HEK293 (cell line): ENCODE measurements at regions not wholly inside any gene's neighbourhood (a gene's known extent, or its start where the extent isn't known, plus 50 kb on each side); places are given as distances from the start of the nearest gene placed in this dataset.

ENCODE experiments used
- HOXC10 ChIP-seq: sonication (generic); formaldehyde crosslinking; IDR thresholded peaks from 2 replicates; pipeline ENCODE4 v1.8.1; 2023; ENCODE audit warnings: mild to moderate bottlenecking, missing genetic modification reagents
- KLF16 ChIP-seq: fragments of 450-650 bp; formaldehyde crosslinking; IDR thresholded peaks from 2 replicates; pipeline ENCODE4 v1.5.1; 2017; ENCODE audit warnings: missing biosample characterization, missing genetic modification characterization
- MEIS1 ChIP-seq: sonication (generic); formaldehyde crosslinking; IDR thresholded peaks from 2 replicates; pipeline ENCODE4 v1.8.1; 2022; ENCODE audit warnings: missing genetic modification reagents, mild to moderate bottlenecking, borderline replicate concordance
- OVOL3 ChIP-seq: fragments of 450-650 bp; formaldehyde crosslinking; IDR thresholded peaks from 2 replicates; pipeline ENCODE4 v1.5.1; 2016; ENCODE audit warnings: missing biosample characterization, missing genetic modification characterization
- PRDM1 ChIP-seq: fragments of 450-650 bp; formaldehyde crosslinking; IDR thresholded peaks from 2 replicates; pipeline ENCODE4; 2016; ENCODE audit warnings: missing biosample characterization, missing genetic modification characterization
- SCRT2 ChIP-seq: fragments of 450-650 bp; formaldehyde crosslinking; IDR thresholded peaks from 2 replicates; pipeline ENCODE4 v1.5.1; 2016; ENCODE audit warnings: missing biosample characterization, missing genetic modification characterization
- TRIM28 ChIP-seq: IDR thresholded peaks from 2 replicates; pipeline ENCODE4 v1.6.1; 2011; ENCODE audit warnings: low read length, control low read depth, borderline replicate concordance
- ZBTB10 ChIP-seq: fragments of 450-650 bp; formaldehyde crosslinking; IDR thresholded peaks from 2 replicates; pipeline ENCODE4 v1.5.1; 2016; ENCODE audit warnings: missing biosample characterization, missing genetic modification characterization
- ZFHX2 ChIP-seq: fragments of 450-650 bp; formaldehyde crosslinking; conservative IDR thresholded peaks from 2 replicates; pipeline ENCODE4 v1.5.1; 2016; ENCODE audit warnings: missing biosample characterization, missing genetic modification characterization
- ZFP69B ChIP-seq: fragments of 450-650 bp; formaldehyde crosslinking; IDR thresholded peaks from 2 replicates; pipeline ENCODE4 v1.5.1; 2016; ENCODE audit warnings: missing biosample characterization, missing genetic modification characterization
- ZIC2 ChIP-seq: fragments of 450-650 bp; formaldehyde crosslinking; IDR thresholded peaks from 2 replicates; pipeline ENCODE4 v1.5.1; 2016; ENCODE audit warnings: missing biosample characterization, missing genetic modification characterization
- ZNF132 ChIP-seq: fragments of 450-650 bp; formaldehyde crosslinking; IDR thresholded peaks from 2 replicates; pipeline ENCODE4 v1.5.1; 2017; ENCODE audit warnings: missing biosample characterization, missing genetic modification characterization, borderline replicate concordance
- ZNF140 ChIP-seq: fragments of 450-650 bp; formaldehyde crosslinking; IDR thresholded peaks from 2 replicates; pipeline ENCODE4 v1.5.1; 2016; ENCODE audit warnings: missing biosample characterization, missing genetic modification characterization
- ZNF155 ChIP-seq: fragments of 450-650 bp; formaldehyde crosslinking; IDR thresholded peaks from 2 replicates; pipeline ENCODE4 v1.5.1; 2016; ENCODE audit warnings: missing biosample characterization, missing genetic modification characterization
- ZNF169 ChIP-seq: fragments of 450-650 bp; formaldehyde crosslinking; IDR thresholded peaks from 2 replicates; pipeline ENCODE4 v1.5.1; 2016; ENCODE audit warnings: missing biosample characterization, missing genetic modification characterization
- ZNF2 ChIP-seq: fragments of 450-650 bp; formaldehyde crosslinking; IDR thresholded peaks from 2 replicates; pipeline ENCODE4 v1.5.1; 2016; ENCODE audit warnings: missing biosample characterization, missing genetic modification characterization
- ZNF223 ChIP-seq: fragments of 450-650 bp; formaldehyde crosslinking; IDR thresholded peaks from 2 replicates; pipeline ENCODE4 v1.5.1; 2016; ENCODE audit warnings: missing biosample characterization, missing genetic modification characterization
- ZNF239 ChIP-seq: fragments of 450-650 bp; formaldehyde crosslinking; IDR thresholded peaks from 2 replicates; pipeline ENCODE4 v1.5.1; 2016; ENCODE audit warnings: missing biosample characterization, missing genetic modification characterization
- ZNF324 ChIP-seq: fragments of 450-650 bp; formaldehyde crosslinking; IDR thresholded peaks from 2 replicates; pipeline ENCODE4 v1.5.1; 2016; ENCODE audit warnings: missing biosample characterization, missing genetic modification characterization
- ZNF354C ChIP-seq: fragments of 450-650 bp; formaldehyde crosslinking; IDR thresholded peaks from 2 replicates; pipeline ENCODE4 v1.5.1; 2016; ENCODE audit warnings: missing biosample characterization, missing genetic modification characterization, low read depth, borderline replicate concordance
- ZNF366 ChIP-seq: fragments of 450-650 bp; formaldehyde crosslinking; conservative IDR thresholded peaks from 2 replicates; pipeline ENCODE4 v1.5.1; 2016; ENCODE audit warnings: missing biosample characterization, missing genetic modification characterization
- ZNF426 ChIP-seq: fragments of 450-650 bp; formaldehyde crosslinking; IDR thresholded peaks from 2 replicates; pipeline ENCODE4 v1.5.1; 2017; ENCODE audit warnings: missing biosample characterization, missing genetic modification characterization, mild to moderate bottlenecking, inconsistent platforms, moderate library complexity
- ZNF473 ChIP-seq: fragments of 450-650 bp; formaldehyde crosslinking; IDR thresholded peaks from 2 replicates; pipeline ENCODE4 v1.5.1; 2017; ENCODE audit warnings: missing biosample characterization, missing genetic modification characterization
- ZNF514 ChIP-seq: fragments of 450-650 bp; formaldehyde crosslinking; IDR thresholded peaks from 2 replicates; pipeline ENCODE4 v1.5.1; 2016; ENCODE audit warnings: missing biosample characterization, missing genetic modification characterization
- ZNF558 ChIP-seq: fragments of 450-650 bp; formaldehyde crosslinking; IDR thresholded peaks from 2 replicates; pipeline ENCODE4 v1.5.1; 2016; ENCODE audit warnings: missing biosample characterization, missing genetic modification characterization
- ZNF560 ChIP-seq: fragments of 450-650 bp; formaldehyde crosslinking; IDR thresholded peaks from 2 replicates; pipeline ENCODE4 v1.5.1; 2017; ENCODE audit warnings: missing biosample characterization, missing genetic modification characterization, borderline replicate concordance
- ZNF626 ChIP-seq: fragments of 450-650 bp; sonication (Bioruptor Pico); formaldehyde crosslinking; IDR thresholded peaks from 2 replicates; pipeline ENCODE4 v1.5.1; 2018; ENCODE audit warnings: missing biosample characterization, missing genetic modification characterization, inconsistent platforms
- ZNF660 ChIP-seq: fragments of 450-650 bp; IDR thresholded peaks from 2 replicates; pipeline ENCODE4 v1.5.1; 2018; ENCODE audit warnings: missing biosample characterization, mild to moderate bottlenecking, missing genetic modification characterization
- ZNF701 ChIP-seq: fragments of 450-650 bp; formaldehyde crosslinking; IDR thresholded peaks from 2 replicates; pipeline ENCODE4 v1.5.1; 2016; ENCODE audit warnings: missing biosample characterization, missing genetic modification characterization
- ZNF707 ChIP-seq: fragments of 450-650 bp; formaldehyde crosslinking; IDR thresholded peaks from 2 replicates; pipeline ENCODE4 v1.5.1; 2016; ENCODE audit warnings: missing biosample characterization, missing genetic modification characterization
- ZNF776 ChIP-seq: fragments of 450-650 bp; formaldehyde crosslinking; IDR thresholded peaks from 2 replicates; pipeline ENCODE4 v1.5.0; 2017; ENCODE audit warnings: missing biosample characterization, missing genetic modification characterization, borderline replicate concordance
- ZNF785 ChIP-seq: fragments of 450-650 bp; formaldehyde crosslinking; IDR thresholded peaks from 2 replicates; pipeline ENCODE4 v1.5.1; 2016; ENCODE audit warnings: missing biosample characterization, missing genetic modification characterization
- ZSCAN30 ChIP-seq: fragments of 450-650 bp; IDR thresholded peaks from 2 replicates; pipeline ENCODE4 v1.5.1; 2018; ENCODE audit warnings: missing biosample characterization, mild to moderate bottlenecking, missing genetic modification characterization, moderate library complexity
- TF ChIP-seq, protein P1 (sequence below): IDR thresholded peaks from 2 replicates; pipeline ENCODE4 v1.6.1; 2011; ENCODE audit warnings: mild to moderate bottlenecking, low read depth, low read length, borderline replicate concordance
- TF ChIP-seq, protein P2 (sequence below): fragments of 450-650 bp; formaldehyde crosslinking; IDR thresholded peaks from 2 replicates; pipeline ENCODE4 v1.5.1; 2016; ENCODE audit warnings: missing biosample characterization, missing genetic modification characterization
- TF ChIP-seq, protein P3 (sequence below): fragments of 450-650 bp; formaldehyde crosslinking; IDR thresholded peaks from 2 replicates; pipeline ENCODE4 v1.5.1; 2016; ENCODE audit warnings: missing biosample characterization, missing genetic modification characterization

- TF ChIP-seq ZNF132 (tag by site-specific recombination) (no peak), ZFHX2 (tag by site-specific recombination) (peak; percentile 66), ZNF514 (tag by site-specific recombination) (no peak), ZNF426 (no peak), ZFP69B (0 out of 2 replicates have a peak, but pooled peaks have one; percentile 28), ZNF660 (tag by site-specific recombination) (0 out of 2 replicates have a peak, but pooled peaks have one; percentile 13), ZIC2 (tag by site-specific recombination) (no peak), SCRT2 (tag by site-specific recombination) (peak; percentile 61), MEIS1 (CRISPR knock-in tag) (no peak), ZNF558 (tag by site-specific recombination) (no peak), ZNF701 (no peak), ZNF366 (tag by site-specific recombination) (peak; percentile 84), TRIM28 (peak; percentile 93), ZNF354C (tag by site-specific recombination) (no peak), ZNF324 (tag by site-specific recombination) (0 out of 2 replicates have a peak, but pooled peaks have one; percentile 33), ZNF2 (peak; percentile 85; the same call in 1 of the 2 replicates), ZNF169 (tag by site-specific recombination) (no peak), ZNF239 (tag by site-specific recombination) (no peak), ZNF473 (tag by site-specific recombination) (no peak), HOXC10 (CRISPR knock-in tag) (no peak), ZNF626 (tag by site-specific recombination) (no peak), ZNF223 (tag by site-specific recombination) (no peak), ZNF155 (tag by site-specific recombination) (no peak), ZBTB10 (tag by site-specific recombination) (no peak), ZNF776 (no peak), ZNF140 (tag by site-specific recombination) (no peak), PRDM1 (tag by site-specific recombination) (no peak; the same call in 1 of the 2 replicates), ZSCAN30 (tag by site-specific recombination) (0 out of 2 replicates have a peak, but pooled peaks have one; percentile 2), ZNF560 (no peak), OVOL3 (0 out of 2 replicates have a peak, but pooled peaks have one; percentile 74), ZNF707 (tag by site-specific recombination) (no peak), ZNF785 (tag by site-specific recombination) (no peak), KLF16 (tag by site-specific recombination) (no peak)
- TF ChIP-seq, protein P1, sequence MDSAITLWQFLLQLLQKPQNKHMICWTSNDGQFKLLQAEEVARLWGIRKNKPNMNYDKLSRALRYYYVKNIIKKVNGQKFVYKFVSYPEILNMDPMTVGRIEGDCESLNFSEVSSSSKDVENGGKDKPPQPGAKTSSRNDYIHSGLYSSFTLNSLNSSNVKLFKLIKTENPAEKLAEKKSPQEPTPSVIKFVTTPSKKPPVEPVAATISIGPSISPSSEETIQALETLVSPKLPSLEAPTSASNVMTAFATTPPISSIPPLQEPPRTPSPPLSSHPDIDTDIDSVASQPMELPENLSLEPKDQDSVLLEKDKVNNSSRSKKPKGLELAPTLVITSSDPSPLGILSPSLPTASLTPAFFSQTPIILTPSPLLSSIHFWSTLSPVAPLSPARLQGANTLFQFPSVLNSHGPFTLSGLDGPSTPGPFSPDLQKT, result no peak
- TF ChIP-seq, protein P2, sequence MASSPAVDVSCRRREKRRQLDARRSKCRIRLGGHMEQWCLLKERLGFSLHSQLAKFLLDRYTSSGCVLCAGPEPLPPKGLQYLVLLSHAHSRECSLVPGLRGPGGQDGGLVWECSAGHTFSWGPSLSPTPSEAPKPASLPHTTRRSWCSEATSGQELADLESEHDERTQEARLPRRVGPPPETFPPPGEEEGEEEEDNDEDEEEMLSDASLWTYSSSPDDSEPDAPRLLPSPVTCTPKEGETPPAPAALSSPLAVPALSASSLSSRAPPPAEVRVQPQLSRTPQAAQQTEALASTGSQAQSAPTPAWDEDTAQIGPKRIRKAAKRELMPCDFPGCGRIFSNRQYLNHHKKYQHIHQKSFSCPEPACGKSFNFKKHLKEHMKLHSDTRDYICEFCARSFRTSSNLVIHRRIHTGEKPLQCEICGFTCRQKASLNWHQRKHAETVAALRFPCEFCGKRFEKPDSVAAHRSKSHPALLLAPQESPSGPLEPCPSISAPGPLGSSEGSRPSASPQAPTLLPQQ, result peak; percentile 66
- TF ChIP-seq, protein P3, sequence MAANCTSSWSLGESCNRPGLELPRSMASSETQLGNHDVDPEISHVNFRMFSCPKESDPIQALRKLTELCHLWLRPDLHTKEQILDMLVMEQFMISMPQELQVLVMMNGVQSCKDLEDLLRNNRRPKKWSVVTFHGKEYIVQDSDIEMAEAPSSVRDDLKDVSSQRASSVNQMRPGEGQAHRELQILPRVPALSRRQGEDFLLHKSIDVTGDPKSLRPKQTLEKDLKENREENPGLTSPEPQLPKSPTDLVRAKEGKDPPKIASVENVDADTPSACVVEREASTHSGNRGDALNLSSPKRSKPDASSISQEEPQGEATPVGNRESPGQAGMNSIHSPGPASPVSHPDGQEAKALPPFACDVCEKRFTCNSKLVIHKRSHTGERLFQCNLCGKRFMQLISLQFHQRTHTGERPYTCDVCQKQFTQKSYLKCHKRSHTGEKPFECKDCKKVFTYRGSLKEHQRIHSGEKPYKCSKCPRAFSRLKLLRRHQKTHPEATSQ (tag by site-specific recombination), result no peak
Observed at GRCh38 chr7:25777969-25778708, 373.9 kb upstream of the NFE2L3 start (continued).
